Endometrium (tissue), 2 donors: ENCODE measurements at regions not wholly inside any gene's neighbourhood (a gene's known extent, or its start where the extent isn't known, plus 50 kb on each side); places are given as distances from the start of the nearest gene placed in this dataset.

Source experiments
- FAIRE-seq: peaks from 2 replicates; lab custom pipeline; 2012; peaks lifted over from hg19 to GRCh38; lab: Jason Lieb, UNC
- donor health status: control.
- donor health status: control.

DNA sequence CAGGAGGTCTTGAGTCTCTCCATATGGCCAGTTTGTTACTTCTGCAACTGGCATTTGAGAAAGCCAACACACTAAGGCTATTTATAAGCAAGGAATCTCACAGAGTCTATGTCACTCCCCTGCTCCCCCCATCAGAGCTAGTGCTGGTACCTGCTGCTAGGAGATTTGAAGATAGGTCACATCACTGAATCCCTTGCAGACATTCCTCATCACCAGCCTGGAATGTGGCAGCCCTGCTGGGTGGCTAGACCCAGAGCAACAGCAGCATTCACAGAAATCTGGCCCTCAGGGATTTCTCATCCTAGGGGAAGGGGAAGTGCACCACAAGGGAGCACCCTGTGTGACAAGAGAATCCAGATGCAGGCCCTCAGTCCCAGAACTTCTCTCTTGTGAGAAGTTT, 672.1 kb downstream of the HACE1 start:
- no peak for FAIRE-seq

DNA sequence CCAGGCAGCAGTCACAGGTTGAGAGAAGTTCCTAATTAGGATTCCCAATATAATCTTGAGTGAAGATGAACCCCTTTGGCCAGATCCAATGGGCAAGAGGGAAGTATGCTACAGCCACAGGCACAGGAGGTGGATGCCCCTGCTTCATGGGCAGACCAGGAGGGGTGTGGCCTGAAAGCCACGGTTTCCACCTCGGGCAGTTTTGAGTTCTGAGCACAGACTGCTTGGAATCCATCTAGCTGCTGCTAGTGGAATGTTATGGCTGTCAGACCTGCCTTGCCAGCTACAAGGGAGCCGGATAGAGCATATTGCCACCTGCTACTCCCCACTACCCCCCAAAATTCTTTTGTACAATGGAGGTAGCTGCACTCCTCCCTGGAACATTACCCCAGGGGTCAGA, 672.9 kb downstream of the HACE1 start:
- no peak for FAIRE-seq

DNA sequence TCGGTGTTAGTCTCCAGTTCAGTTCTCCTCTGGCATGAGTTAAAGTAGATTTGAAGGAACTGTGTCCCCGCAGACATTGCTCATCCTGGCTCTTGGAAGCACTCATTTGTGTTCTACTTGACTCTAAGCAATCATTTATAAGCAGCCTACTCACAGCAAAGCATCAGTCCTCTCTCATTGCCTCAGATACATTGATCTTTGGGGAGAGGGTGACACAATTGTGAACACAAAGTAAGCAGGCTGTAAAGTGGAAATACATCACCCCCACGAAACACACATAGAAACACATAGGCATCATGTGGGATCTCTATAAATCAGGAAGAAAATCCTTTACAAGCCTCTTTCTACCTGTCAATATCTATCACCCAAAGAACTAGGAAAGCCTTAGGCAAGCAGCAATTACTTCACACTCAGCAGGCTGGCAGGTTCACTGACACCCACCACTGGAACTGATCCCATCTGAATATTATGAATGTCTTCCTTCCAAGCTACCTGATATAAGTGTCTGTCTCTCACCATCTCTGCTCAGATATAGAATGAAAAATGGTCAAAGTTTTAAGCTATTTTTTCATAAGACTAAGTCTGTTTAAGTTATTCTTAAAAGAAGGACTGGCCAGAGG, 675.8 kb downstream of the HACE1 start:
- no peak for FAIRE-seq

- no peak for FAIRE-seq
Observed at GRCh38 chr6:104182811-104183210, 676.9 kb downstream of the HACE1 start.

DNA sequence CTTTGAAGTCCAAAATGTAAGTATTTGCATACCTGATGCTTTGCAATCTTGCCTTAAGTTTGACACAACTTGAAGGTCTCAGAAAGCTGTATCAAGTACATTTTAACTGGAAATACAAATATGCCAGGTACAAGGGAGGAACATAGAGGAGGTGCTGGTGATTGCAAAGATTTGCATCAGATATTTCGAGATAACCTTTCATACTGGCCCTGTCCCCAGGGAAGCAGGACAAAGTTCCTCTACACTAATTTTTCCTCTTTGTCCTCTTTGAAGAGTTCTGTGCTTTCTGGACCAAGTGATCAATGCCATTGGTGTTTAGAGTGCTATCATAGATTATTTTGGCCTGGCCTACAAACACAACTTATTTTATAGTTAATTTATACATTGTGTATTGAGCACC, 686.1 kb downstream of the HACE1 start:
- no peak for FAIRE-seq

- FAIRE-seq, result no peak
Observed at GRCh38 chr6:104170401-104170800, 689.3 kb downstream of the HACE1 start.

- FAIRE-seq, result no peak
Observed at GRCh38 chr6:104166055-104166668, 693.6 kb downstream of the HACE1 start.

GRCh38 chr6:104162036-104162669, 697.6 kb downstream of the HACE1 start:
- no peak for FAIRE-seq

DNA sequence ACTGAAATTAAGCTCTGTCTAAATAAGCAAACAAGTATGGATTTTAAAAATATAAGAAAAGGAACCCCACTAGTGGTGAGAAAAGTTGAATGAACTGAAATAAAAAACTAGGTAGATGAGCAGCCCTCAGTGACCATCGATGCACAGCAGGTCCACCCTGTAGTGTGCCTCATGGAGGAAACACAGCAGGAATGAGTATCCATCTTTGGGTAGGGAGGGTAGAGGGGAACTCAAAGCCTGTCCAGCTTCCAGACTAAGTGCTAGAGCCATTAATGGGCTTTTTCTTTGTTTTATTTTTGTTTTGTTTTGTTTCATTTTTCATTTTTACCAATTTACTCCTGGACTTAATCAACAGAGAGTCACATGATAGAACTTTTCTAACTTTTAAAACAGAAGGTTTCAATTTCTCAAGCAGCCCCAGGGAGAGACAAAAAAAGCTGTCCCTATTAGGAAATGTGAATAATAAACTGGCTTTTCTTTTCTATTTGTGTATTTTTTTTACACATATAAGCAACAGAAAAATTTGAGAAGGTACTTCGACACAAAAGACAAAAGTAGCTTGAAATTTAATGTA, 700.6 kb downstream of the HACE1 start:
- no peak for FAIRE-seq

DNA sequence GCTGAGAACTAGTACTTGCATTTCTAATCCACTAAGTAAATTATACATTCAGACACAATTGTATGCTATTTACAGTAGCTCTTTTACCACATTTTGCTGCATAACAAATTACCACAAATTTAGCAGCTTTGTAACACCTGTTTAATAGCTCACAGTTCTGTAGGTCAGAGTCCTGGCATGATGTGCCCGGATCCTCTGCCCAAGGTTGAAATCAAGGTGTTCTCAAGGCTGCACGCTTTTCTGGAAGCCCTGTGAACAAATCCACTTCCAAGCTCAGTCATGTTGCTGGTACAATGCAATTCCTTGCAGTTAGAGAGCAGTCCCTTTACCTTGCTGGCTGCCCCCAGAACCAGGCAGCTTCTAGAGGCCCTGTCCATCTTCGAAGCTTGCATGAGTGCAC, 716.0 kb downstream of the HACE1 start:
- no peak for FAIRE-seq

- no peak for FAIRE-seq
Observed at GRCh38 chr6:104134876-104135275, 724.8 kb downstream of the HACE1 start.

- FAIRE-seq, result no peak
Observed at GRCh38 chr6:104130343-104130742, 729.4 kb downstream of the HACE1 start.

GRCh38 chr6:104126315-104127005, 733.3 kb downstream of the HACE1 start:
- FAIRE-seq, result no peak

DNA sequence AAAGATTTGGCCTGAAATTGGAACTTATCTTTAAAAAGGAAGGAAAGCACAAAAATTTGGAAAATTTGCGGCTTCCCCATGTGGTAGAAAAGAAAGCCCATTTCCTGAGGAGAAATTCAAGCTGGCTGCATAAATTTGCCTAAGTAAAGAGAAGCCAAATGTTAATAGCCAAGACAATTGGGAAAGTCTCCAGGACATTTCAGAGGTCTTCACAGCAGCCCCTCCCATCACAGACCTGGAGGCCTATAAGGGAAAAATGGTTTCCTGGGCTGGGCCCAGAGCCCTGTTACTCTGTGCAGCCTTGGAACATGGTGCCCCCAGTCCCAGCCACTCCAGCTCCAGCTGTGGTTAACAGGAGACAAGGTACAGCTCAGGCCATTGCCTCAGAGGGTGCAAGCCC, 736.5 kb downstream of the HACE1 start:
- no peak for FAIRE-seq

DNA sequence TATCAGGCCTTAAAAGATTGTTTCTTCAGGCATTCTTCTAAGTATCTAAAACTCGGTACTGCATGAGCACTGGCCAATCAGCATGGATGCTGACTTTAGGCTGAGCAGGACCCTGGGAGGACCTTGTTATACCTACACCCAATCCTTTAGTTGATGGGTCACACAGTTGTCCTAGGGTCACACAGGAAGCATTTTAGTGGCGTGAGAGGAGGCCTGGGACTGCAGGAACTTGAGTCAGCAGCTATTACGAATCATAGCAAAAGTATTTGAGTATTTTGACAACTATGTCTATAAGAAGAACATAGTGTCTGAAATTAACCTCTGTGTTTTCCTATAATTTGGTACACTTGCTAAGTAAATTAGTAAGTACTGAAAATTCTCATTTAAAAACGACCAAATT, 741.4 kb downstream of the HACE1 start:
- FAIRE-seq, result no peak

- no peak for FAIRE-seq
Observed at GRCh38 chr6:104109806-104110205, 749.9 kb downstream of the HACE1 start.

DNA sequence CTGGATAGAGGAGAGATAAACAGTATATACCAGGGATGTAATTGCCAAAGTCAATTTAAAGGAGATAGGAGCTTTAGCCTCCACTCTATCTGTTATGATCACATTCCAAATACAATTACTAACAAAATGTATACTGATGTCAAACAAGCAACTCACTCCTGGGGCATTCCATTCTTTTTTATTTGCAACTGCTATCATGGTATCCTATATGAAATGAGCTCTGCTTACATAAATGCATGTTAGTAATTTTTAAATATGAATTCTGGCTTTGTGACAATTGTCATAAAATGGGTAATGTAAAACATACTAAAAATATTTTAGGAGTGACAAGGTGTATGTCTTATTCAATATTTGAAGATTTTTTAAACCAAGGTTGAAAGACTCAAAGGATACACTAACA, 751.1 kb downstream of the HACE1 start:
- no peak for FAIRE-seq

DNA sequence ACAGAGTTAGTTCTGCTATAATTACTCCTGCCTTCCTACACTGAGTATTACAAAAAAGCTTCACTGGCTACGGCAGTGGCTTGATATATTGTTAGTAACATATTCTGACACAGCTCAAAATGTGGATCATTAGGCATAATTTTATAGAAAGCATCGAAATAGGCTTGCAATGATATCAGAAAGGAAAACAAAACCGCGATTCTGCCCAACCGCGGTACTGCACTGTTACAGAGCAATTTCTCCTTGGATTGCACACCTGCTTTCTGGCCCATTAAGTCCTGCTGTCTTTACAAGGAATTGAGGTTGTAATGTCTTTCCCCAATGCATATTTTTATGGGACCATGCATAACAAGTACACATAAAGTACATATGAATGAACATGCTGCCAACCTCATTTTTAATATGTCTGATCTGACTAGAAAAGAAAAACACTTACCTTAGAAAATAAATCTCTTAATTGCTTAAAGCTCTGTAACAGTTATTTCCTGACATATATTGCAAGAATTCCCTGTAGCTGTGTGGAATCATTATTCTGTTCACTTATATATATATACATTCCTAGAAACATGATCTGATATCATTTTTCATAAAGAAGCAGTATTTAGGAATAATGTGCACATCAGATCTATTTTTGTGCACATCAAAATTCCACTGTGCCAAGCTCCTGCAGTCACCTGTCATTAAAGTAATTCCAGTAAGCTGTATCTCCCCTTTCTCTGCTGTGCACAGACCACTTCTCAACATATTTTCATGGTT, 763.9 kb downstream of the HACE1 start:
- no peak for FAIRE-seq

DNA sequence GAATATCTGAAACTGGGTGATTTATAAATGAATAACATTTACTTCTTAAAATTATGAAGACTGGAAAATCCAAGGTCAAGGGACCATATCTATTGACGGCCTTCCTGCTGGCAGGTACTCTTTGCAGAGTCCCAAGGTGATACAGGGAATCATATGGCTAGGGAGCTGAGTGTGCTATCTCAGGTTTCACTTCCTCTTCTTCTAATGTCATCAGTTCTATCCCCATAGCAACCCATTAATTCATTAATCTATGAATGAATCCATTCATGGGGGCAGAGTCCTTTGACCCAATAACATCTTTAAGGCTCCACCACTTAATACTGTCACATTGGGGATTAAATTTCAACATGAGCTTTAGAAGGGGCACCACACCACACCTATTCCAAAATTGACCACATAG, 772.0 kb downstream of the HACE1 start:
- FAIRE-seq, result no peak

DNA sequence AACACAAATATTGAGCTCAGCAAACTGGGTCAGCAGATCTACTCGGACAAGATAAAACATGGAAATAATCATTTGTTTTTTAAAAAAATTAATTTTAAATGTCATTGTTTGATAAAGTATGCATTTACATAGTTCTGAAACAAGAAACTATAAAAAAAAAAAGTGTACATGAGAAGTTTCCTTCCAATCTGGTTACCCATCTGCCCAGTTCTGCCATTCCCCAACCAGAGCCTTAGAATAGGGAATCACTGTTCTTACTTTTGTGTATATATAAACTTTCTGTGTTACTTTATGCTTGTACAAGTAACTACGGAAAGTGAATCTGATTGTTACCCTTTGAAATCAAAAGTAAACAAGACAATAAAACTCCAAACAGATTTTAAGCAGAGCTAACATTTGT, 791.4 kb downstream of the HACE1 start:
- FAIRE-seq, result no peak

GRCh38 chr6:104064876-104065275, 794.8 kb downstream of the HACE1 start:
- FAIRE-seq, result no peak

- FAIRE-seq, result no peak
Observed at GRCh38 chr6:104050455-104050854, 809.3 kb downstream of the HACE1 start.
